ENCODE measurements at regions not wholly inside any gene's neighbourhood (a gene's known extent, or its start where the extent isn't known, plus 50 kb on each side); places are given as distances from the start of the nearest gene placed in this dataset.

GRCh38 chr6:144564202-144564601, 279.1 kb downstream of the UTRN start:
- Histone ChIP-seq H3K14ac (ENCODE audit: insufficient read depth, low read length) (no peak overlapping the region), H3T11ph (ENCODE audit: low read length) (no peak overlapping the region), H3K4me1 (ENCODE audit: insufficient read depth, low read length) (no peaks in the 10 kb centered on the region), H2BK15ac (ENCODE audit: low read depth, low read length) (no peak overlapping the region), H3K18ac (ENCODE audit: insufficient read length, low read depth, low read length) (no peak overlapping the region), H3K23ac (ENCODE audit: insufficient read length, low read depth, low read length) (no peak overlapping the region), H3K9me3 (ENCODE audit: control insufficient read depth, low read depth, low read length) (no peaks in the 10 kb centered on the region), H2AK5ac (ENCODE audit: insufficient read length, low read length) (no peak overlapping the region), H3K56ac (ENCODE audit: insufficient read length, low read depth, low read length) (no peak overlapping the region), H3K9ac (ENCODE audit: extremely low read depth, insufficient read length, low read length) (no peak overlapping the region), H3K23me2 (ENCODE audit: insufficient read length, low read depth, low read length, poor library complexity, severe bottlenecking) (no peaks in the 10 kb centered on the region), H4K20me1 (ENCODE audit: control insufficient read depth, insufficient read depth, insufficient read length) (no peaks in the 10 kb centered on the region), H3K27me3 (ENCODE audit: insufficient read depth, low read length) (no peaks in the 10 kb centered on the region), H3K27ac (ENCODE audit: insufficient read length, low read depth, low read length) (no peak overlapping the region), H3K4me2 (ENCODE audit: insufficient read depth, insufficient read length, low read length) (no peak overlapping the region), H2BK12ac (ENCODE audit: insufficient read length, low read depth, low read length) (no peak overlapping the region), H3K79me1 (ENCODE audit: insufficient read depth, low read depth, low read length, poor library complexity, severe bottlenecking) (no peaks in the 10 kb centered on the region), H4K5ac (ENCODE audit: insufficient read length, low read depth, low read length) (no peak overlapping the region), H2AFZ (ENCODE audit: low read length) (no peak overlapping the region), H4K8ac (replicated peaks; ENCODE audit: insufficient read length, low read depth, low read length) (no peak overlapping the region), H2BK5ac (ENCODE audit: insufficient read length, low read length) (no peak overlapping the region), H4K91ac (ENCODE audit: insufficient read length, low read depth, low read length) (no peak overlapping the region), H2BK120ac (ENCODE audit: low read depth, low read length, poor library complexity, severe bottlenecking) (no peak overlapping the region), H2BK20ac (ENCODE audit: low read depth, low read length, poor library complexity, severe bottlenecking) (no peak overlapping the region), H3K79me2 (ENCODE audit: insufficient read depth, low read length) (no peaks in the 10 kb centered on the region), H3K4ac (ENCODE audit: low read depth, low read length) (no peak overlapping the region)
- no CpG with 5 or more reads among the region's 2 CpGs for WGBS (ENCODE audit: extremely low coverage, insufficient read length, low lambda C conversion rate)
- H3K36me3 Mint-ChIP-seq (ENCODE audit: insufficient read depth in 1 of 3, low read depth in 3 of 3) = peaks cover 0 to 4% (median 0%) of the 10 kb centered on the region in 3 experiments; a peak in 3 of 7 replicates
- H3K27me3 Mint-ChIP-seq (ENCODE audit: low read depth) = no peaks in the 10 kb centered on the region
- H3K27ac Mint-ChIP-seq = no peak overlapping the region
- TF ChIP-seq, protein P1, sequence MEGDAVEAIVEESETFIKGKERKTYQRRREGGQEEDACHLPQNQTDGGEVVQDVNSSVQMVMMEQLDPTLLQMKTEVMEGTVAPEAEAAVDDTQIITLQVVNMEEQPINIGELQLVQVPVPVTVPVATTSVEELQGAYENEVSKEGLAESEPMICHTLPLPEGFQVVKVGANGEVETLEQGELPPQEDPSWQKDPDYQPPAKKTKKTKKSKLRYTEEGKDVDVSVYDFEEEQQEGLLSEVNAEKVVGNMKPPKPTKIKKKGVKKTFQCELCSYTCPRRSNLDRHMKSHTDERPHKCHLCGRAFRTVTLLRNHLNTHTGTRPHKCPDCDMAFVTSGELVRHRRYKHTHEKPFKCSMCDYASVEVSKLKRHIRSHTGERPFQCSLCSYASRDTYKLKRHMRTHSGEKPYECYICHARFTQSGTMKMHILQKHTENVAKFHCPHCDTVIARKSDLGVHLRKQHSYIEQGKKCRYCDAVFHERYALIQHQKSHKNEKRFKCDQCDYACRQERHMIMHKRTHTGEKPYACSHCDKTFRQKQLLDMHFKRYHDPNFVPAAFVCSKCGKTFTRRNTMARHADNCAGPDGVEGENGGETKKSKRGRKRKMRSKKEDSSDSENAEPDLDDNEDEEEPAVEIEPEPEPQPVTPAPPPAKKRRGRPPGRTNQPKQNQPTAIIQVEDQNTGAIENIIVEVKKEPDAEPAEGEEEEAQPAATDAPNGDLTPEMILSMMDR (conservative IDR thresholded peaks at IDR 0.05) = no peak
- no peaks in the 10 kb centered on the region for H3K4me1 Mint-ChIP-seq
- no peaks in the 10 kb centered on the region for H3K9me3 Mint-ChIP-seq
- DNase-seq = no peak
- H3K4me3 Mint-ChIP-seq = no peak overlapping the region

Measured in H9 (cell line).